Vagina (tissue), 2 donors: ENCODE measurements at regions not wholly inside any gene's neighbourhood (a gene's known extent, or its start where the extent isn't known, plus 50 kb on each side); places are given as distances from the start of the nearest gene placed in this dataset.

Experiments
- POLR2A ChIP-seq, 2 donors: fragments of 450-650 bp; IDR thresholded peaks; one replicate each; pipeline ENCODE4 v1.6.1; 2017; ENCODE audit warnings: antibody characterized with exemption in 2 of 2, mild to moderate bottlenecking in 2 of 2, moderate library complexity in 2 of 2
- POLR2AphosphoS5 ChIP-seq, 2 donors: sonication (generic); formaldehyde crosslinking; IDR thresholded peaks; one replicate each; pipeline ENCODE4 v1.9.0; 2017; ENCODE audit warnings: antibody characterized with exemption in 2 of 2, mild to moderate bottlenecking in 2 of 2, low read depth in 1 of 2; ENCODE audit not compliant: insufficient read depth in 1 of 2
- TF ChIP-seq, protein P1 (sequence below), 3 experiments: fragments of 450-650 bp in 2 of 3; fragments of 200-600 bp in 1 of 3; sonication (generic) in 1 of 3; IDR thresholded peaks; one replicate each; pipeline ENCODE4 v1.5.1; 2017 to 2019; ENCODE audit warnings: antibody characterized with exemption in 3 of 3, mild to moderate bottlenecking in 2 of 3, moderate library complexity in 2 of 3

GRCh38 chr20:4600308-4601014, 85.8 kb upstream of the PRNP start:
- TF ChIP-seq, protein P1, sequence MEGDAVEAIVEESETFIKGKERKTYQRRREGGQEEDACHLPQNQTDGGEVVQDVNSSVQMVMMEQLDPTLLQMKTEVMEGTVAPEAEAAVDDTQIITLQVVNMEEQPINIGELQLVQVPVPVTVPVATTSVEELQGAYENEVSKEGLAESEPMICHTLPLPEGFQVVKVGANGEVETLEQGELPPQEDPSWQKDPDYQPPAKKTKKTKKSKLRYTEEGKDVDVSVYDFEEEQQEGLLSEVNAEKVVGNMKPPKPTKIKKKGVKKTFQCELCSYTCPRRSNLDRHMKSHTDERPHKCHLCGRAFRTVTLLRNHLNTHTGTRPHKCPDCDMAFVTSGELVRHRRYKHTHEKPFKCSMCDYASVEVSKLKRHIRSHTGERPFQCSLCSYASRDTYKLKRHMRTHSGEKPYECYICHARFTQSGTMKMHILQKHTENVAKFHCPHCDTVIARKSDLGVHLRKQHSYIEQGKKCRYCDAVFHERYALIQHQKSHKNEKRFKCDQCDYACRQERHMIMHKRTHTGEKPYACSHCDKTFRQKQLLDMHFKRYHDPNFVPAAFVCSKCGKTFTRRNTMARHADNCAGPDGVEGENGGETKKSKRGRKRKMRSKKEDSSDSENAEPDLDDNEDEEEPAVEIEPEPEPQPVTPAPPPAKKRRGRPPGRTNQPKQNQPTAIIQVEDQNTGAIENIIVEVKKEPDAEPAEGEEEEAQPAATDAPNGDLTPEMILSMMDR (IDR thresholded peaks at IDR 0.05) = no peak
- TF ChIP-seq POLR2AphosphoS5 (IDR thresholded peaks at IDR 0.05; ENCODE audit: insufficient read depth in 1 of 2, low read depth in 1 of 2) = no peak
- no peak for TF ChIP-seq POLR2A (IDR thresholded peaks at IDR 0.05)
